GM13977 (cell line): ENCODE measurements at regions not wholly inside any gene's neighbourhood (a gene's known extent, or its start where the extent isn't known, plus 50 kb on each side); places are given as distances from the start of the nearest gene placed in this dataset.

Experiments
- DNase-seq: peaks from one replicate; pipeline ENCODE4 v3.0.0; 2012; ENCODE audit warnings: low spot score
- CTCF ChIP-seq: IDR thresholded peaks from 2 replicates; pipeline ENCODE4 v1.5.1; 2012; ENCODE audit warnings: mild to moderate bottlenecking, control low read depth; ENCODE audit not compliant: insufficient read depth; ENCODE audit errors: extremely low read depth, missing control alignments
- in situ Hi-C: fragments of 300-500 bp; cut with MboI; formaldehyde crosslinking; loops from one replicate; pipeline ENCODE4 v1.12.0; 2022; ENCODE audit warnings: low sequenced_read_pairs, low pct_unique_long_range_greater_than_20kb, mixed read lengths, inconsistent platforms; ENCODE audit not compliant: unreplicated experiment

GRCh38 chr2:236873636-236874035 lies 212.1 kb upstream of the COPS8 start:
- TF ChIP-seq CTCF, result no peak
- DNase-seq, result no peak
- in situ Hi-C loops, result no loop called here

- in situ Hi-C loops, result no loop called here
- no peak for TF ChIP-seq CTCF
- DNase-seq, result no peak
Measured at GRCh38 chr2:236874866-236875481, 210.7 kb upstream of the COPS8 start.

GRCh38 chr2:236875906-236876505 lies 209.7 kb upstream of the COPS8 start:
- in situ Hi-C loops, result no loop called here
- DNase-seq, result no peak
- TF ChIP-seq CTCF, result no peak

- in situ Hi-C loops, result no loop called here
- TF ChIP-seq CTCF, result no peak
- DNase-seq, result no peak
Measured at GRCh38 chr2:236876642-236877041, 209.0 kb upstream of the COPS8 start.

GRCh38 chr2:236877972-236878371 lies 207.7 kb upstream of the COPS8 start:
- in situ Hi-C loops, result no loop called here
- DNase-seq, result no peak

GRCh38 chr2:236879416-236879963 lies 206.2 kb upstream of the COPS8 start:
- DNase-seq, result no peak
- in situ Hi-C loops, result no loop called here
- TF ChIP-seq CTCF, result no peak

More at GRCh38 chr2:236877972-236878371, 207.7 kb upstream of the COPS8 start:
- TF ChIP-seq CTCF, result no peak
